ENCODE measurements at regions not wholly inside any gene's neighbourhood (a gene's known extent, or its start where the extent isn't known, plus 50 kb on each side); places are given as distances from the start of the nearest gene placed in this dataset.

DNA sequence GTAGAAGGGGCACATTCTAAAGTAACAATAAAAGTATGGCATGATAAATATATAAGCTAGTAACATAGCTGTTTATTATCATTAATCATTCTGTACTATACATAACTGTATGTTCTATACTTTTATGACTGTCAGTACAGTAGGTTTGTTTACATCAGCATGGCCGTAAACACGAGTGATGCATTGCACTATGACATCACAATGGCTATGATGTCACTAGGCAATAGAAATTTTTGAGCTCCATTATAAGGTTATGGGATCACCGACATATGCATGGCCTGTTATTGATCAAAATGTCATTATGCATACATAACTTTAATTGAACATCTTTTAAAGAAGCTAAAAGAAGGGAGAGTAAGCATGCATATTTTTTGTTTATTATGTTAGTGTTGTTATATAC is 200.1 kb upstream of the SHH start:
- TF ChIP-seq, protein P1, sequence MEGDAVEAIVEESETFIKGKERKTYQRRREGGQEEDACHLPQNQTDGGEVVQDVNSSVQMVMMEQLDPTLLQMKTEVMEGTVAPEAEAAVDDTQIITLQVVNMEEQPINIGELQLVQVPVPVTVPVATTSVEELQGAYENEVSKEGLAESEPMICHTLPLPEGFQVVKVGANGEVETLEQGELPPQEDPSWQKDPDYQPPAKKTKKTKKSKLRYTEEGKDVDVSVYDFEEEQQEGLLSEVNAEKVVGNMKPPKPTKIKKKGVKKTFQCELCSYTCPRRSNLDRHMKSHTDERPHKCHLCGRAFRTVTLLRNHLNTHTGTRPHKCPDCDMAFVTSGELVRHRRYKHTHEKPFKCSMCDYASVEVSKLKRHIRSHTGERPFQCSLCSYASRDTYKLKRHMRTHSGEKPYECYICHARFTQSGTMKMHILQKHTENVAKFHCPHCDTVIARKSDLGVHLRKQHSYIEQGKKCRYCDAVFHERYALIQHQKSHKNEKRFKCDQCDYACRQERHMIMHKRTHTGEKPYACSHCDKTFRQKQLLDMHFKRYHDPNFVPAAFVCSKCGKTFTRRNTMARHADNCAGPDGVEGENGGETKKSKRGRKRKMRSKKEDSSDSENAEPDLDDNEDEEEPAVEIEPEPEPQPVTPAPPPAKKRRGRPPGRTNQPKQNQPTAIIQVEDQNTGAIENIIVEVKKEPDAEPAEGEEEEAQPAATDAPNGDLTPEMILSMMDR (IDR thresholded peaks at IDR 0.05 in 8 of 11, conservative IDR thresholded peaks at IDR 0.05 in 3 of 11): no peak
- no peak for TF ChIP-seq POLR2A (IDR thresholded peaks at IDR 0.05)
- TF ChIP-seq POLR2AphosphoS5 (IDR thresholded peaks at IDR 0.05): no peak
